HG03103 (cell line): ENCODE measurements at regions not wholly inside any gene's neighbourhood (a gene's known extent, or its start where the extent isn't known, plus 50 kb on each side); places are given as distances from the start of the nearest gene placed in this dataset.
"Not testable (repeated sequence)": the region's sequence is repeated elsewhere in the genome, so short reads cannot be mapped to it uniquely, and the experiment has no call there.

Experiments
- ATAC-seq: cut with Tn5 transposase; IDR thresholded peaks from one replicate; pipeline ENCODE4 v1.9.1; 2021; ENCODE audit warnings: low read depth; ENCODE audit not compliant: unreplicated experiment

DNA sequence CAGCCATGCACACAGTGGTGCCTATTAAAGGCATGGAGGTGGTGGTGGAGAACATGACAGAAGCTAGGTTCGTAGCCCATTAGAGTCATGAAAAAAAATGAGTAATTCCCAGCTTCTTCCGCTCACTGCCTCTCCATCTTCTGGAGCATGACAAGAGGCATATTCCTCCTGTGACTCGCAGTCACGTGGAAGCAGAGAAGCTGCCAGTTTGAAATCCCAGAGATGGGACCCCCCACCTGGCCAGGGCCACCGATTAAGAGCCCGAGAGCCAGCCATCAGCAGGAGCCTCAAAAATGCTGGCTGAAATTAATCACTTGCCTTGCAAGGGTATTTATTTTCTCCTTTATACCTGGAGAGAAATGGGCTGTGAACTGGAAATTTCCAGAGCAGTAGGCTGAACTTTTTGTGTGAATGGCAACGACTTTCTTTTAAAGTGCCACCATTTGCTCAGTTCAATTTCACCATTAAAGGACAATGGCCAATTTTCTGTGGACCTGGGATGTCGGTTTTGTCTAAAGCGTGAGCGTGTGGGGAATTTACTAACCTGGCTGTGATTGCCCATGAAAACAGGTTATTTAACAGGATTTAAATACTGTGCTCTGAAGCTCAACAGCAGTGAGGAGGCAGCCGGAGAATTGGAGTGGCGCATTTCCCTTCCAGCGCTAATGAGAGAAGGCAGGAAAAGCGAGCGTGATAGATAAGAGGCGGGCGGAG is 189.7 kb upstream of the SDK2 start:
- ATAC-seq = no peak

GRCh38 chr17:73834684-73835343 is 190.6 kb upstream of the SDK2 start:
- ATAC-seq = no peak

GRCh38 chr17:73835605-73836004 is 191.4 kb upstream of the SDK2 start:
- ATAC-seq = no peak

GRCh38 chr17:73838815-73839214 is 194.6 kb upstream of the SDK2 start:
- ATAC-seq = no peak

DNA sequence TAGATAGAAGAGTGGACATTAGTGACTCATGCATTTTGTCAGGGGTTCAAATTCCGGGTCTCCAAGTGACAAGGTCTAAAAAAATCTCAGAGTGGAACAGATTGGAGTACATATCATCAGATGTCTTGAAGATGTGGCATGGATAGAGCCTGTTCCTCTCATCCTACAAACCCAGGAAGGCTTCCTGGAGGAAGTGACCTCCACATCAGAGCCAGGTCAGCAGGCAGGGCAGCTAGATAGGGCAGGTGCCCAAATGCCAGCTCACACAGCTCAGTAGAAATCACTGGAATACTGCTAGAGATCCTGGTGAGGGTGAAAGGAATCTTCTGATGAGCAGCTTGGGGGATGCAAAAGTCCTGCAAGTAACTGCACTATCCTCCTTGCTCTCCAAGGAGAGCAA is 196.6 kb upstream of the SDK2 start:
- no peak for ATAC-seq

- no peak for ATAC-seq
Observed at GRCh38 chr17:73841431-73842060, 197.3 kb upstream of the SDK2 start.

DNA sequence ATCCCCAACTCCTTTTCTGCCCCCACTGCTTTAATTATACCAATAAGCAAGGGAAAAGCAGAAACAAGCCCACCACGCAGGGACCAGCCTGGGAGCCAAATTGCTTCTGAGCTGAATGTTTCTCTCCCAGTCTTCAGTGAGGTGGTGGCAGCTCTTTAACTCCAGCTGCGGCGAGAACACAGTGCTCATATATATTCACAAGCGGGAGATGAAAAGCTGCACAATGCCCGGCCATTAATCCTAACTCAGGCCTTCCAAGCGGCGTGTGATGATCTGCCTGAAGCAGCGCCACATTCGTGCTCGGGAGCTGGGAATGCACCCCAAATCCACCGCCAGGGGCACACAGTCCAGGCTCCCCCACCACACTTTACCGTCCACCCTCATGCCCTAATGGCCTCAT is 203.7 kb upstream of the SDK2 start:
- no peak for ATAC-seq

GRCh38 chr17:73850426-73850825 is 206.2 kb upstream of the SDK2 start:
- no peak for ATAC-seq

DNA sequence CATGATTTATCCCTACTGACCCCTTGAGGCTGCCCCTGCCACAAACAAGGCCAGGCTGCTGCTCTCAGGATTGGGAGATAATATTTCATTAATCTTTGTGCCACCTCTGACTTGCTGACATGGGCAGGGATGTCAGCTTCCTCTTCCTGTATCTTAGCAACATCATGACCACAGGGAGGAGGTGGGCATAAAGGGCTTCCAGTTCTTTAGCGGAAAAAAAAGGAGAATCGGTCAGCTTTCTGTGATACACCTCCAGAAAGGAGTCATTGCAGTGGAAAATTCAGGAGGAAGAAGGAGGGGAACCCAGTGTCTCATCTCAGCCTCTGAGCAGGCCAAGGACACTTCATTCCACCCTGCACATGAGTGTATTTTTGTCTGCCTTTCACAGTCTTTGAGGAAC is 206.8 kb upstream of the SDK2 start:
- ATAC-seq = no peak

DNA sequence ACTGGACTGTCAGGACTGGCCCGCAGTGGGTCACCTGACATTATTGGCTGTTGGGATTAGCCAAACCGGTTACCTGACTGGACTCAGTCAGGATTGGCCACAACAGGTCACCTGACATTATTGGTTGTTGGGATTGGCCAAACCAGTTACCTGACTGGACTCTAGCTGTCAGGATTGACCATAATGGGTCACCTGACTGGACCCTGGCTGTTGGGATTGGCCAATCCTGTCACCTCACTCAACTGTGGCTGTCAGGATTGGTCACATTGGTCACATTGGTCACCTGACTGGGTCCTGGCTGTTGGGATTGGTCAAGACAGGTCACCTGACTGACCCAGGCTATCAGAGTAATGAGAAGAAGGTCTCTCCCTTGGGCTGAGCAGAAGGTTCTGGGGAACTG is 207.7 kb upstream of the SDK2 start:
- no peak for ATAC-seq

GRCh38 chr17:73855720-73856333 is 211.6 kb upstream of the SDK2 start:
- ATAC-seq = no peak

GRCh38 chr17:73856556-73856955 is 212.3 kb upstream of the SDK2 start:
- ATAC-seq = no peak

DNA sequence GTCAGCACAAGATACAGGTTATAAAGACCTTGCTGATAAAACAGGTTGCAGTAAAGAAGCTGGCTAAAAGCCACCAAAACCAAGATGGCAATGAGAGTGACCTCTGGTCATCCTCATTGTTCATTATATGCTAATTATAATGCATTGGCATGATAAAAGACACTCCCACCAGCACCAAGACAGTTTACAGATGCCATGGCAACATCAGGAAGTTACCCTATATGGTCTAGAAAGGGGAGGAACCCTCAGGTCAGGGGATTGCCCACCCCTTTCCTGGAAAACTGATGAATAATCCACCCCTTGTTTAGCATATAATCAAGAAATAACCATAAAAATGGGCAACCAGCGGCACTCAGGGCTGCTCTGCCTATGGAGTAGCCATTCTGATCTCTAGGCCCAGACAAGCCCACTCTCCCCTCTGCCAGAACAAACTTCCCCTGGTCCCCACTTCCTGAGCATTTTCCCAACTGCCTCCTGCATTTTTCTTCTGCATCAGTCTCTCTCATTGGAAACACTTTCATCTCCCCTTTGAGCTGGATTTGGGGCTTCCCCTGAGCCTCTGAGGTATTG is 215.3 kb upstream of the SDK2 start:
- ATAC-seq = not testable (repeated sequence)

GRCh38 chr17:73861543-73861942 is 217.3 kb upstream of the SDK2 start:
- ATAC-seq = no peak

- no peak for ATAC-seq
Observed at GRCh38 chr17:73863761-73864535, 219.7 kb upstream of the SDK2 start.

DNA sequence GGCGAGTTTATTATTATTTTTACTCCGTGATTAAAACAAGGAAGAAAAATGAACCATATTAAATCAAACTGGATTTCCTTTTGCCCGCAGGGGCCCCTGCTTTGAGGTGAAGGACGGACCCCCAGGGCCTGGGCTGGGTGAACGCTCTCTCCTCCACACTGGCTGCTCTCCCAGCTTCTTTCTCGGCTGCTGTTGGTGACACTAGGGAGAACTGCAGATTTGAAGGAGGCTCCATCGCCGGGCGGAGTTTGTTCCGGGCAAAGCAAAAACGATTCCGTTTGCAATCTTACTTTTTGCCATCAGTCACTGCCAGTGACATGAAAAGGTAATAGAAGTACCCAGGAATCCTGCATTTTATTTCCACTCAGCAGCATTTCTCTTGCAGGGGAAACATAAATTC is 221.6 kb upstream of the SDK2 start:
- no peak for ATAC-seq

GRCh38 chr17:73867056-73867455 is 222.8 kb upstream of the SDK2 start:
- ATAC-seq = no peak

DNA sequence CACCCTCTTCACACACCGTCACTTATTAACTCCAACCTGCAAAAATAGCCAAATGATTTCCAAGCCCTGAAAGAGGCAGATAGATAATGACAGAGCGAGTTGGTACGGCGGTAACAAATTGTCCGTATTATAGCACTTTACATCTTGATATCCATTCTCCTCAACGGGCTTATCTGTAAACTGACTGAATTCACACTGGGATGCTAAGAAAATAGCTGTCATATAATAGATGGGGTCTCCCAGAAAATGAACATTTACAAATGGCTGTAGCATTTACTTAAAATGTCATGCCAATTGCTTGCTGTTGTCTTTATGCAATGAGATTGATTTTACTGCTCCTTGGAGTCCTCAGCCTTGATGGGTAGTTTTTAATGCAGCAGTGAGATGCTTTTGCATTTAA is 225.8 kb upstream of the SDK2 start:
- no peak for ATAC-seq

- no peak for ATAC-seq
Observed at GRCh38 chr17:73870473-73870872, 226.2 kb upstream of the SDK2 start.

- ATAC-seq = no peak
Observed at GRCh38 chr17:73872816-73873215, 228.6 kb upstream of the SDK2 start.
